Activated T-cell treated with anti-CD3 and anti-CD28 coated beads, Interleukin-2, amount 50 U/mL, for 1 hour (primary cell): ENCODE measurements at regions not wholly inside any gene's neighbourhood (a gene's known extent, or its start where the extent isn't known, plus 50 kb on each side); places are given as distances from the start of the nearest gene placed in this dataset.

ENCODE experiments used
- DNase-seq: peaks from one replicate; pipeline ENCODE4 v3.0.0-alpha.2; 2020

DNA sequence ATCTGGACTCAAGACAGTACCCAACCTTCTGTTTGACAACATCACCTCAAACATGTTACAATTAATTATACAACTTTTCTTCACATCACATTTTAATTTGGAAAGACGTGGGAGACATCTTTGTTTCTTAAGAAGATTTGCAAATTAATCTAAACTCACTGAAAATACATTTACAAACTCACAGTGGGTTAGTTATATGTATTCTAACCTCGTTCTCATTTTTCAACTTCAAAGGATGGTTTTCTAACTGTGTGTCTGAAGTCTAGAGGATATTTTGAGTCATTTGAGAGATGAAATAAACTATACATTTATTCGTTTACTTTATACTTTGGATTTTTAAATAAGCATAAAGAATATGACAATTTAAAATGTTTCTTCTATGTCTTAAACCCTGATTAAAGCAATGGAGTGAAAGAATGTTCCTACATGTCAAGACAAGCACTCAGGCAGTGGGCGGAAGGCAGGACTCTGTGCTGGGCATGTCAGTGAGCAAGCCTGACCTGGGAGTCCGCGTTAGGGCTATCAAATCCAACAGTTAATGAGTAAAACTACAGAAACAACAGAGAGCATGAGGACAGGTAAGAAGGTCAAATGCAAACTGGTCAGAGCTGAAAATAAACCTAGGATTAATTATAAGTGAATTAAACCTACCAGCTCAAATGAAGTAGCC lies 76.5 kb upstream of the CTTNBP2NL start:
- no peak for DNase-seq

DNA sequence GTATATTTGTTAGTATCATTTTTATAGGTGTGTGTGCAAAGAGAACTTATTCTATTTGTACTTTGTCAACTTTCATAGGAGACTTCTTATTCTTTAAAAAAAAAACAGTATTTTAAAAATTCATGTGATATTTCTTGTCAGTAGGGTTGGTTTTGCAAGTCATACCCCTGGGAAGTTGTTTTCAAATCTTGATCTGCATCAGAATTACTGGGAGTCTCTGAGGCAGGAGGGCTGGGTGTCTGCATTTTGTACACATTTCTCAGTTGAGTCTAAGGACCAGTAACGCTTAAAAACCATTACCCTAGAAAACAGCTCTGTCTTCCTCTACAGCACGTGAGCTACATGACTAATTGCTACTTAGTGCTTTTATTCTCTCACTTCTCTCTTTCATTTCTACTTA lies 76.0 kb upstream of the CTTNBP2NL start:
- DNase-seq, result no peak

DNA sequence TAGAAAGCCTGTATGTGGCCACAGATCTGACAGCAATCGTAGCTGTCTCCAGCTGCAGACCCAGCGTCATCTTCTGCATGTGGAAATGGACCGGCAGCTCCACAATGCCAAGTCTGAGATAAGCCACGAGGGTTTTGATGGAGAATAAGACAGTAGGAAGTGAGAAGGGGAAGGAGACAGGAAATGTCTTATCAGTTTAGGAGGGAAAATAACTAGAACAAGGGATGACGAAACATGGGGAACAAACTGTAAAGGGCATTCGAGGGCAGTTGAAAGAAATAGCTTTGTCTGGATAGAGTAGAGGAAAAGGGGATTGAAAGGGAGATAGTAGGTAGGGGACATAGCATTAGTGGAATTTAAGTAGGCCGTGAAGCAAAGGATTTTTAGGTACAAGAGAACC lies 74.0 kb upstream of the CTTNBP2NL start:
- no peak for DNase-seq

DNA sequence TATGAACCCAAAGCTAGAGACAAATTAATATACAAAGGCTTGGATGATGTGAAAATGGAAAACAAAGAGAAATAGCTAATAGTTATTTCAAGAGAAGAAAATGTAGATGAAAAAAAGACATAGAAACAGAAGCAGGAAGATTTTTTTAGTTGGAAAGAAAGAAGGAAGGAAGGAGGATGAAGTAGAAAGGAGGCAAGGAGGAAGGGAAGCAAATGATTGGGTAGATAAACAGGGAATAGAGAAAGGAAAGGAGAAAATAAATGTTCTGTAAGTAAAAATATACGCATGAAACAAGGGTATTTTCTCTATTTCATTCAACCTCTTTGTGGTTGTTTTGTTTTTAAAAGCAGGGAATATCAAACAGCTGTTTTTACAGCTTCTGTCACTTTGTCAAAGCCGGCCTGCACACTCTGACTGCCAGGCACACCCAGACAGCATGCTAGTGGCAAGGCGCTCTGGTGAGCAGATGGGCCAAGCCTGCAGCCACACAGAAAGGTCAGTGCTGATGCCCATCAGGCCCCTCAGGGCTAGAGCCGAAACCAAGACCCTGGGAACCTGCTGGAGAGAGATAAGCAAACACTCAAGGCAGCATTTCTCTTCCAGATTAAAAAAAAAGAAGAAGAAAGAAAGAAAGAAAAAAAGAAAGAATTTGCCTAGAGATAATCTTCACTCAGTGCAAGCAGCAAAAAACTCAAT lies 72.9 kb upstream of the CTTNBP2NL start:
- no peak for DNase-seq

DNA sequence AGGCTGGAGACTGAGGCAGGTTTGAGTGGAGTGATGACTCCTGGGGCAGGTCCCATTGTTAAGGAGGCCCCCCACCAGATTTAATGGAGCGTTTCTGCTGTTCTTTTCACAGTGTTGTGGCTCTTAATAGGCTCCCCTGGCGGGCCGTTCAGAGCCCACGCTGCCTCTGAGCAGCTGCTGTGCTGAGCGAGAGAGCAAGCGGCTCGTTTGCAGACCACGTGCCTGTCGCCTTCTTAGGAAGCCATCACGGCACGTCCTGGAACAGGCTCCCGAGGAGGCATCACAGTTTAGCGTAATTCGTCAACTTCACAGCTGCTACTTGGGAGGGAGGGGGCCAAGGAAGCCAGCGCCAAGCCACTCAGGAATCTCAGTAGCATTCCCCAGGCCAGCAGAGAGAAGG lies 70.5 kb upstream of the CTTNBP2NL start:
- DNase-seq, result no peak

DNA sequence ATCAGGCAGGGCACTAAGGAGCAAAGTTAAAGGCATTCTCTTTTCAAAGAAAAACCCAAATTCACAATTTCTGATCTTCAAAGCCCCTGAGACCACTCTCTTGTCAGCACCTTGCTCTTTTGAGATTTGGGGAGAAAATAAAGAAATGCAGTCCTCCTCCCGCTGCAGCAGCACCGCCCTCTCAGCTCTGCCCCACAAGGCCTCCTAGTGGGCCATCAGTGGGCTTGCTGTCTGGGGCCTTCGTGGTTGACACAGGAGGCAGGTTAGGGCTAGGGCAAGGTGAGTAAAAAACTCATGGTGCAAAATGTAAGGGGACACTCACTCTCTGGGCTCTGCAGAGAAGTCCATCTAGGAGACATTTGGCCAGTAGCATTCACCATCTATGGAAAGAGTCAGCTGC lies 67.4 kb upstream of the CTTNBP2NL start:
- DNase-seq, result no peak

DNA sequence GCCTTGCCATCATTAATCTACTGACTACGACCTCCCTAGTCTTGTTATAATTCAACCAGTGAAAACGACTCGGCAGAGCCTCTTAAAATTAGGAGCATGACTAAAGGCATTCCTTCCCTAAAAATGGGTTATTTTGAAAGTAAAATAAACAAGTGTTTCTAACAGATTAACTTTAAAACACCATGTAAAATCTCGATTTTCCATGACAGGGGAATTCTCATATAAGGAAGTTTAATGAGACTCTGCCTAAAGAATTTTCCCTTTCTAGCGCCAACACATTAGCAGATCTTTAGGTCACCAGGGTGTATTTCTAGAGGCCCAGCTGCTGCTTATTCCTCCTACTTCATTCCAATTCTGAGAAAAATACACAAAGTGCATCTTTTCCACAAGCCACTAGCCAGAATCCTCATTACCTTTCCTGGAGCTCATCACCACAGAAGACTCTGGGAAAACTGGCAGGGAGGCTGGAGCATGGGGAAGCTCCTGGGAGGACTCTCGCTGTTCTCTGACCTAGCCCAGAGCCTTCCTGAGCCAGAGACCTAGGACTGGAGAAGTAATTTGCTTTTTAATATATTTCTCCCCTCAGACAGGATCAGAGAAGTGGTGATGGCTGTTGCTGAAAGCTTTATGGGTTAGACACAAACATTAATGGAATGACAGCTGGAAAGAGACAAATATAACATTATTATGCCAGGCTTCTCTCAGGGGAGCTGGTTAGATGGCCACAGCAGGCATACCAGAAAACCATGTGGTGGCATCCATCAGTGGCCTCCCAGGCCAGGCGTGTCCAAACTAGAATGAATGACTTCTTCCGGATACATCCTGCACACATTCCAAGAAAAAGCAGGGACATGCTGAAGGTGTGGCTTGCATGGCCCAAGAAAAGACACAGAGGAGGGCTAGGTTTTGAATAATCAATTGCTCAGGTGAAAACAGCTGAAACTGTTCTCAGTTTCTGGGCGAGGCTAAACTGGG lies 63.6 kb upstream of the CTTNBP2NL start:
- DNase-seq, result no peak

DNA sequence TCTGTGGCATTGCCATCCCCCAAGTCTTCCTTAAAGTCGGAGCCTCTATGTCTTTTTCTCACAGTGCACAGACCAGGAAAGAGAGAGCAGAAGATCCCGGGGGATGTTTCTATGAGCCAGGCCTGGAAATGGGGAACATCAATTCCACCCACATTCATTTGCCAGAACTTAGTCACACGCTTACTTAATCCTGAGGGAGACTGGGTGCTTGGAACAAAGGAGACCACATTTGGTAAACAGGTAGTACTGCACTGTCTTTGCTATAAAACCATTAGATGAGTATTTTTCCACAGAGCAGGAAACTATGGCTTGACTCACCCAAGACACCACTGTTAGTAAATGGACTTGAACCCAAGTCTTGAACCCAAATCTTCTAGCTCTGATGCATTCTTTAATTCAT lies 60.7 kb upstream of the CTTNBP2NL start:
- DNase-seq, result no peak

DNA sequence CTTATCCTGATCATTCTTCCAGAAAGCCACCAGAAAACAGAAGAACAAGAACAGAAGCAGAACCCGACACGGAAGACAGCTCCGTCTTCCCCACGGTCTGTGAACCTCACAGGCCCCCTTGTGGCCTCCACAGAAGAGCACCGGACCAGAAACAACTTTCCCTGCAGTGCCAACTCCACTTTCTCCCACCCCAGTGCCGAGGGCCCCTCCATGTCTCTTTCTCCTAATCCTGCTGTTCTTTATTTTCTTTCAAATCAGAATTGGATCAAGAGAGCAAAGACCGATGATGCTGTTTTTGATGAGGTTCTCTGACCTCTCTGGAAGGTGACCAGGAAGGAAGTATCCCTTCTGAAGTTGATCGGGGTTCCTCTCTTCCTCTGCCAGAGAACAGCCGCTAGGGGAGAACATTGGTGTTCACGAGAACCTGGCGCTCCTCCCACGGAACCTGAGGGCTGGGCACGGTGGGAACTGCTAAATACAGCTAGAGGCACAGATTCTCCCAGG lies 58.9 kb upstream of the CTTNBP2NL start:
- no peak for DNase-seq

DNA sequence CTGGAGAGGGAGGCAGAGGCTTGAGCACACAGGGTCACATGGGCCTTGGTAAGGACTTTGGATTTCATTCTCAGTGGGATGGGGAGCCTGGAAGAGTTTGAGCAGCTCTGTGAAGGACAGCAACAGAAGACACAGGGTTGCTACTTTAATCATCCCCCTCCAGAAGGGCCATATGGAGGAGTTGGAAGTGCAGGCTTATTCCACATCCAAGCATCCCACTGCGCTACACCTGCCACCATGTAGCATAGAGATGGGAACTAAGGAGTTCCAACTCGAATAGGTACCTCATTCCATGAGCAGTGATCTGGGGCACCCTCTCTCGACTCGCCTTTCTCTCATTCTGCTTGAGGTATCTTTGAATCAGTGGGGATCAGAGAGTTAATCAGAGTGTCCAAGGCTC lies 54.0 kb upstream of the CTTNBP2NL start:
- no peak for DNase-seq

DNA sequence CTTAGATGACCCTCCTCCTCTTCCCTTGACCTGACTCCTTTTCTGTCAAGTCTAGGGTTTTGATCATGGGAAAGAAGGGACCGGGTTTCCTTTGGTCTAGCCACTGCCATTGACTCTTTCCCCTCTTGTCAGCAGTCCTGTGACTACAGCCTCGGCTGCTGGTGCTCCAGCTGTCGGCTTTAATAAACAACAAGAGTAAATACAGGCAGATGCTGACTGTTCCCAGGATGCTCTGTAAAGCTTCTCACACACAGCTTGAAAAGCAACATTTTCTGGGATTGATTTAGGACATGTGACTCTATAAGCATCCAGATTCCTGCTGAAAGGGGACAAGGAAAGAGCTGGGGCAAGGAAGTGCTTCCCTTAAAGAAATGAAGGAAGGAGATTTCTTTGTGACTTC lies 53.5 kb upstream of the CTTNBP2NL start:
- no peak for DNase-seq

DNA sequence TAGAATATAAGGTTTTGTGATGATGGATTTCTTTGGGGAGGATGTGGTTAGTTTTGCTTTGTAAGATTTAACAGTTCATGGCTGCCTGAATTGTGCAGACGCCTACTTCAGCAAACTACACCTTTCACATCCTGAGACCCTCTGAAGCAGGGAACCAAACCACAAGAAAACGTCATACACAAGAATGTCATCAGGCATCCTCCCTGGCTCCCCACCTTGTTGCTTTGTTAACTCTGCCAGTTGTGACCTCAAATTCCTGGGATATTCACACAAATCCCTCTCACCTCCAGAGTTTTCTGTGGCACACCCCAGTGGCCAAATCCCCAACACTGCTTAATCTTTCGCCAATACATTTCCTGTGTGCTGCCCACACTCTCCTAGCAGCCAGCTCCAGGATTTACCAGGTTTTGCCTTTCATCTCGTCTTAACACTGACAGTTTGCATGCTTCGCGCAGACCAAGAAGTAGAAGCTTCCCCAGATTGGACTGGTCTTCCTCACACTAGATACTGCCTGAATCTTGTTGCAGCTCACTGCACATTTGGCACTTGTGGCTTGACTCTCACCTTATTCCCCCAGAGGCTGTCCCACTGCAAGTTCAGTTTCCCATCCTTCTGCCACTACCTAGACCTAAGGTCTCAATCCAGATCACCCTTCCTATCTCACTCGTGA lies 51.1 kb upstream of the CTTNBP2NL start:
- DNase-seq, result peak; percentile 22
